H1 (cell line): ENCODE measurements at regions not wholly inside any gene's neighbourhood (a gene's known extent, or its start where the extent isn't known, plus 50 kb on each side); places are given as distances from the start of the nearest gene placed in this dataset.

Source experiments
- CTCF ChIA-PET: fragments of 300-600 bp; sonication (Branson Sonifier 250); formaldehyde crosslinking; loops from one replicate; lab custom pipeline; 2021; ENCODE audit not compliant: partially characterized antibody; lab: Charles Lee
- POLR2A ChIA-PET: fragments of 300-600 bp; sonication (Branson Sonifier 250); formaldehyde crosslinking; loops from one replicate; lab custom pipeline; 2021; ENCODE audit warnings: inconsistent platforms; ENCODE audit not compliant: partially characterized antibody; lab: Charles Lee
- DNase-seq, 2 experiments: peaks; one replicate each; pipeline versions ENCODE4 v3.0.0 to v3.0.0-alpha.2; 2010 to 2022; ENCODE audit warnings: low spot score in 2 of 2, low read depth in 1 of 2, mixed read lengths in 1 of 2
- FAIRE-seq: peaks from 2 replicates; lab custom pipeline; 2011; peaks lifted over from hg19 to GRCh38; lab: Jason Lieb, UNC
- H2AFZ ChIP-seq: 2 replicates; pipeline ENCODE4 v1.8.1; 2012; ENCODE audit warnings: low read length, inconsistent platforms
- H2AK5ac ChIP-seq: 2 replicates; pipeline ENCODE4 v1.6.1; 2013; ENCODE audit warnings: low read depth, low read length
- H2BK120ac ChIP-seq: replicated peaks from 2 replicates; pipeline ENCODE3; 2013; ENCODE audit warnings: low read depth, low read length, inconsistent platforms
- H2BK12ac ChIP-seq: 2 replicates; pipeline ENCODE4 v1.6.1; 2013; ENCODE audit warnings: low read depth, low read length
- H2BK15ac ChIP-seq: 2 replicates; pipeline ENCODE4 v1.6.1; 2013; ENCODE audit warnings: low read length
- H2BK20ac ChIP-seq: 2 replicates; pipeline ENCODE4 v1.6.1; 2013; ENCODE audit warnings: low read length
- H2BK5ac ChIP-seq: 2 replicates; pipeline ENCODE4 v1.6.1; 2013; ENCODE audit warnings: low read depth, low read length
- H3K14ac ChIP-seq: 2 replicates; pipeline ENCODE4 v1.6.1; 2013; ENCODE audit warnings: inconsistent platforms; ENCODE audit not compliant: insufficient read length
- H3K18ac ChIP-seq: 2 replicates; pipeline ENCODE4 v1.6.1; 2013; ENCODE audit warnings: low read length; ENCODE audit errors: extremely low read depth
- H3K23ac ChIP-seq: 2 replicates; pipeline ENCODE4 v1.6.1; 2013; ENCODE audit warnings: inconsistent platforms; ENCODE audit not compliant: insufficient read length
- H3K23me2 ChIP-seq: 2 replicates; pipeline ENCODE4 v1.6.1; 2013; ENCODE audit warnings: low read depth, low read length
- H3K27ac ChIP-seq: 2 replicates; pipeline ENCODE4 v1.6.1; 2011; ENCODE audit warnings: low read depth, low read length, inconsistent platforms
- H3K27me3 ChIP-seq, 4 experiments: replicated peaks in 1 of 4; 1 replicate in 1 of 4; 2 replicates in 3 of 4; pipeline versions ENCODE4 v1.6.1 to v1.8.1; 2011 to 2013; ENCODE audit warnings: low read length in 3 of 4, mild to moderate bottlenecking in 3 of 4, inconsistent platforms in 2 of 4, mixed read lengths in 2 of 4, moderate library complexity in 1 of 4; ENCODE audit not compliant: control insufficient read depth in 3 of 4, insufficient read depth in 3 of 4; ENCODE audit errors: extremely low read depth in 1 of 4
- H3K36me3 ChIP-seq, 4 experiments: 2 replicates each; pipeline versions ENCODE4 v1.6.1 to v1.8.1; 2011 to 2013; ENCODE audit warnings: mild to moderate bottlenecking in 4 of 4, low read length in 3 of 4, moderate library complexity in 2 of 4, control low read depth in 1 of 4, inconsistent platforms in 1 of 4; ENCODE audit not compliant: insufficient read depth in 4 of 4, control insufficient read depth in 2 of 4
- H3K4ac ChIP-seq: replicated peaks from 2 replicates; pipeline ENCODE3; 2013; ENCODE audit warnings: low read length, low read depth, mixed read lengths, inconsistent platforms; ENCODE audit not compliant: insufficient read length
- H3K4me1 ChIP-seq, 4 experiments: replicated peaks in 1 of 4; 1 replicate in 1 of 4; 2 replicates in 3 of 4; pipeline versions ENCODE4 v1.6.1 to v1.8.1; 2011 to 2013; ENCODE audit warnings: low read length in 3 of 4, inconsistent platforms in 2 of 4, mixed read lengths in 1 of 4; ENCODE audit not compliant: insufficient read depth in 4 of 4, control insufficient read depth in 3 of 4
- H3K4me2 ChIP-seq, 2 experiments: 2 replicates each; pipeline versions ENCODE4 v1.6.1 to v1.8.1; 2011 to 2013; ENCODE audit warnings: low read depth in 2 of 2, low read length in 2 of 2, control low read depth in 1 of 2, inconsistent platforms in 1 of 2, mild to moderate bottlenecking in 1 of 2; ENCODE audit not compliant: insufficient read depth in 1 of 2
- H3K4me3 ChIP-seq, 4 experiments: fragments of 200-600, 300-600 bp in 1 of 4; sonication (generic), shearing (Covaris generic), sonication (Bioruptor Twin) in 1 of 4; 2 replicates each; pipeline versions ENCODE4 v1.5.1 to v1.8.1; 2011 to 2016; ENCODE audit warnings: low read length in 4 of 4, low read depth in 3 of 4, control low read depth in 2 of 4, inconsistent platforms in 2 of 4, mild to moderate bottlenecking in 2 of 4, mixed read lengths in 1 of 4, moderate library complexity in 1 of 4; ENCODE audit not compliant: insufficient read depth in 2 of 4; ENCODE audit errors: extremely low read depth in 1 of 4
- H3K56ac ChIP-seq: replicated peaks from 2 replicates; pipeline ENCODE3; 2013; ENCODE audit warnings: low read depth, mild to moderate bottlenecking, mixed read lengths, low read length, inconsistent platforms; ENCODE audit not compliant: insufficient read length
- H3K79me1 ChIP-seq: 2 replicates; pipeline ENCODE4 v1.6.1; 2013; ENCODE audit warnings: low read depth, low read length, control low read depth
- H3K79me2 ChIP-seq, 2 experiments: 2 replicates each; pipeline versions ENCODE4 v1.6.1 to v1.8.1; 2012 to 2013; ENCODE audit warnings: low read length in 2 of 2, mild to moderate bottlenecking in 2 of 2, inconsistent platforms in 1 of 2; ENCODE audit not compliant: insufficient read depth in 2 of 2, control insufficient read depth in 1 of 2
- H3K9ac ChIP-seq, 4 experiments: replicated peaks in 1 of 4; 1 replicate in 1 of 4; 2 replicates in 3 of 4; pipeline versions ENCODE4 v1.6.1 to v1.8.1; 2011 to 2013; ENCODE audit warnings: low read depth in 3 of 4, low read length in 3 of 4, control low read depth in 2 of 4, mild to moderate bottlenecking in 2 of 4, moderate library complexity in 2 of 4, inconsistent platforms in 1 of 4; ENCODE audit errors: extremely low read depth in 1 of 4
- H3K9me3 ChIP-seq, 2 experiments: 2 replicates each; pipeline versions ENCODE4 v1.6.1 to v1.8.1; 2012 to 2013; ENCODE audit warnings: mild to moderate bottlenecking in 2 of 2, moderate library complexity in 2 of 2, control low read depth in 1 of 2, inconsistent platforms in 1 of 2, low read depth in 1 of 2, low read length in 1 of 2, mixed read lengths in 1 of 2; ENCODE audit not compliant: insufficient read depth in 2 of 2
- H4K20me1 ChIP-seq, 2 experiments: replicated peaks in 1 of 2; 2 replicates each; pipeline versions ENCODE3 to v1.8.1; 2011 to 2013; ENCODE audit warnings: inconsistent platforms in 2 of 2, low read length in 2 of 2, mild to moderate bottlenecking in 1 of 2; ENCODE audit not compliant: insufficient read depth in 2 of 2, control insufficient read depth in 1 of 2
- H4K5ac ChIP-seq: 2 replicates; pipeline ENCODE4 v1.6.1; 2013; ENCODE audit warnings: low read length, low read depth, mixed read lengths, inconsistent platforms; ENCODE audit not compliant: insufficient read length
- H4K8ac ChIP-seq: 2 replicates; pipeline ENCODE4 v1.8.0; 2013; ENCODE audit warnings: mild to moderate bottlenecking, moderate library complexity, low read length, inconsistent platforms; ENCODE audit not compliant: insufficient read depth; ENCODE audit errors: extremely low read depth
- H4K91ac ChIP-seq: replicated peaks from 2 replicates; pipeline ENCODE3; 2013; ENCODE audit warnings: low read length, mixed read lengths, inconsistent platforms; ENCODE audit not compliant: insufficient read length
- WGBS, 2 experiments: shearing (Covaris generic) in 1 of 2; methylation state at CpG; one replicate each; pipeline versions ENCODE4 v1.1.6 to v1.1.7; 2013 to 2015; ENCODE audit warnings: low lambda C conversion rate in 2 of 2, mixed read lengths in 2 of 2, inconsistent platforms in 1 of 2, low coverage in 1 of 2, missing lambda C conversion rate in 1 of 2; ENCODE audit not compliant: insufficient replicate concordance in 2 of 2, insufficient coverage in 1 of 2, insufficient read length in 1 of 2; ENCODE audit errors: extremely low coverage in 1 of 2, missing lambda C conversion rate in 1 of 2; 5-methylcytosine and 5-hydroxymethylcytosine counted together
- TF ChIP-seq, protein P1 (sequence below): fragments of 300-600 bp; sonication (generic); IDR thresholded peaks from 2 replicates; pipeline ENCODE4 v1.7.1; 2012; ENCODE audit warnings: low read length, moderate library complexity, mild to moderate bottlenecking, inconsistent platforms; ENCODE audit not compliant: insufficient replicate concordance

DNA sequence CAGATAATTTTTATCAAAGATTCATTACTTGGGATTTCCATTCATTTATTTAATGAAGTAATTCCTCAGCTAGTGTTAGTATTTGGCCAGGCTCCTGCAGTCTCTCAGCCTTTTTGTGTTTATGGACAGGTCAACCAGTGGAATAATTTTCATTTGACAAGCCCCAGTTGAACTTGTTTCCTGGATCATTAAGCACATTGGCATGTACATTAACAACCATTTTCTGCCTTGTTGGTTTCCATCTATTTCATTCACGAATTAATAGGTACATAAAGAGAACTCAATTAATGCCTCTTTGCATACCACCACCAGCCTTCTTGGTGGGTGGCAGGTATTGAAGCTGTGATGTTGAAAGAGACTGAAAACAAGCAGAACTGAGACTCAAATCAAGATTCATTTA is 745.2 kb downstream of the KCNA4 start:
- Histone ChIP-seq H4K91ac (no peak overlapping the region), H3K23me2 (no peaks in the 10 kb centered on the region), H3K23ac (no peak overlapping the region), H3K4me1 (no peaks in the 10 kb centered on the region), H3K27ac (no peak overlapping the region), H3K18ac (no peak overlapping the region), H2AK5ac (no peak overlapping the region), H4K20me1 (no peaks in the 10 kb centered on the region), H3K4ac (no peak overlapping the region), H3K36me3 (no peaks in the 10 kb centered on the region), H3K14ac (no peak overlapping the region), H3K9me3 (no peaks in the 10 kb centered on the region), H3K9ac (no peak overlapping the region), H2BK12ac (no peak overlapping the region), H3K4me2 (no peak overlapping the region), H2AFZ (no peak overlapping the region), H2BK120ac (no peak overlapping the region), H2BK5ac (no peak overlapping the region), H4K8ac (no peak overlapping the region), H3K79me1 (no peaks in the 10 kb centered on the region), H3K27me3 (no peaks in the 10 kb centered on the region), H4K5ac (no peak overlapping the region), H2BK20ac (no peak overlapping the region), H3K4me3 (no peak overlapping the region), H2BK15ac (no peak overlapping the region), H3K56ac (no peak overlapping the region), H3K79me2 (no peaks in the 10 kb centered on the region)
- no peak for FAIRE-seq
- 21% methylated on average over 1 of the region's 1 CpG; no CpG with 5 or more reads in 1 of the 2 experiments for WGBS, 2 experiments
- CTCF ChIA-PET = interaction anchor here (0.6 to 2.4 kb wide), 5 partner anchors 9 to 63 kb away, joined by 3 to 12 read pairs (median 3); no protein-coding TSS in a partner anchor
- POLR2A ChIA-PET = no interaction called here
- DNase-seq = no peak
- TF ChIP-seq, protein P1, sequence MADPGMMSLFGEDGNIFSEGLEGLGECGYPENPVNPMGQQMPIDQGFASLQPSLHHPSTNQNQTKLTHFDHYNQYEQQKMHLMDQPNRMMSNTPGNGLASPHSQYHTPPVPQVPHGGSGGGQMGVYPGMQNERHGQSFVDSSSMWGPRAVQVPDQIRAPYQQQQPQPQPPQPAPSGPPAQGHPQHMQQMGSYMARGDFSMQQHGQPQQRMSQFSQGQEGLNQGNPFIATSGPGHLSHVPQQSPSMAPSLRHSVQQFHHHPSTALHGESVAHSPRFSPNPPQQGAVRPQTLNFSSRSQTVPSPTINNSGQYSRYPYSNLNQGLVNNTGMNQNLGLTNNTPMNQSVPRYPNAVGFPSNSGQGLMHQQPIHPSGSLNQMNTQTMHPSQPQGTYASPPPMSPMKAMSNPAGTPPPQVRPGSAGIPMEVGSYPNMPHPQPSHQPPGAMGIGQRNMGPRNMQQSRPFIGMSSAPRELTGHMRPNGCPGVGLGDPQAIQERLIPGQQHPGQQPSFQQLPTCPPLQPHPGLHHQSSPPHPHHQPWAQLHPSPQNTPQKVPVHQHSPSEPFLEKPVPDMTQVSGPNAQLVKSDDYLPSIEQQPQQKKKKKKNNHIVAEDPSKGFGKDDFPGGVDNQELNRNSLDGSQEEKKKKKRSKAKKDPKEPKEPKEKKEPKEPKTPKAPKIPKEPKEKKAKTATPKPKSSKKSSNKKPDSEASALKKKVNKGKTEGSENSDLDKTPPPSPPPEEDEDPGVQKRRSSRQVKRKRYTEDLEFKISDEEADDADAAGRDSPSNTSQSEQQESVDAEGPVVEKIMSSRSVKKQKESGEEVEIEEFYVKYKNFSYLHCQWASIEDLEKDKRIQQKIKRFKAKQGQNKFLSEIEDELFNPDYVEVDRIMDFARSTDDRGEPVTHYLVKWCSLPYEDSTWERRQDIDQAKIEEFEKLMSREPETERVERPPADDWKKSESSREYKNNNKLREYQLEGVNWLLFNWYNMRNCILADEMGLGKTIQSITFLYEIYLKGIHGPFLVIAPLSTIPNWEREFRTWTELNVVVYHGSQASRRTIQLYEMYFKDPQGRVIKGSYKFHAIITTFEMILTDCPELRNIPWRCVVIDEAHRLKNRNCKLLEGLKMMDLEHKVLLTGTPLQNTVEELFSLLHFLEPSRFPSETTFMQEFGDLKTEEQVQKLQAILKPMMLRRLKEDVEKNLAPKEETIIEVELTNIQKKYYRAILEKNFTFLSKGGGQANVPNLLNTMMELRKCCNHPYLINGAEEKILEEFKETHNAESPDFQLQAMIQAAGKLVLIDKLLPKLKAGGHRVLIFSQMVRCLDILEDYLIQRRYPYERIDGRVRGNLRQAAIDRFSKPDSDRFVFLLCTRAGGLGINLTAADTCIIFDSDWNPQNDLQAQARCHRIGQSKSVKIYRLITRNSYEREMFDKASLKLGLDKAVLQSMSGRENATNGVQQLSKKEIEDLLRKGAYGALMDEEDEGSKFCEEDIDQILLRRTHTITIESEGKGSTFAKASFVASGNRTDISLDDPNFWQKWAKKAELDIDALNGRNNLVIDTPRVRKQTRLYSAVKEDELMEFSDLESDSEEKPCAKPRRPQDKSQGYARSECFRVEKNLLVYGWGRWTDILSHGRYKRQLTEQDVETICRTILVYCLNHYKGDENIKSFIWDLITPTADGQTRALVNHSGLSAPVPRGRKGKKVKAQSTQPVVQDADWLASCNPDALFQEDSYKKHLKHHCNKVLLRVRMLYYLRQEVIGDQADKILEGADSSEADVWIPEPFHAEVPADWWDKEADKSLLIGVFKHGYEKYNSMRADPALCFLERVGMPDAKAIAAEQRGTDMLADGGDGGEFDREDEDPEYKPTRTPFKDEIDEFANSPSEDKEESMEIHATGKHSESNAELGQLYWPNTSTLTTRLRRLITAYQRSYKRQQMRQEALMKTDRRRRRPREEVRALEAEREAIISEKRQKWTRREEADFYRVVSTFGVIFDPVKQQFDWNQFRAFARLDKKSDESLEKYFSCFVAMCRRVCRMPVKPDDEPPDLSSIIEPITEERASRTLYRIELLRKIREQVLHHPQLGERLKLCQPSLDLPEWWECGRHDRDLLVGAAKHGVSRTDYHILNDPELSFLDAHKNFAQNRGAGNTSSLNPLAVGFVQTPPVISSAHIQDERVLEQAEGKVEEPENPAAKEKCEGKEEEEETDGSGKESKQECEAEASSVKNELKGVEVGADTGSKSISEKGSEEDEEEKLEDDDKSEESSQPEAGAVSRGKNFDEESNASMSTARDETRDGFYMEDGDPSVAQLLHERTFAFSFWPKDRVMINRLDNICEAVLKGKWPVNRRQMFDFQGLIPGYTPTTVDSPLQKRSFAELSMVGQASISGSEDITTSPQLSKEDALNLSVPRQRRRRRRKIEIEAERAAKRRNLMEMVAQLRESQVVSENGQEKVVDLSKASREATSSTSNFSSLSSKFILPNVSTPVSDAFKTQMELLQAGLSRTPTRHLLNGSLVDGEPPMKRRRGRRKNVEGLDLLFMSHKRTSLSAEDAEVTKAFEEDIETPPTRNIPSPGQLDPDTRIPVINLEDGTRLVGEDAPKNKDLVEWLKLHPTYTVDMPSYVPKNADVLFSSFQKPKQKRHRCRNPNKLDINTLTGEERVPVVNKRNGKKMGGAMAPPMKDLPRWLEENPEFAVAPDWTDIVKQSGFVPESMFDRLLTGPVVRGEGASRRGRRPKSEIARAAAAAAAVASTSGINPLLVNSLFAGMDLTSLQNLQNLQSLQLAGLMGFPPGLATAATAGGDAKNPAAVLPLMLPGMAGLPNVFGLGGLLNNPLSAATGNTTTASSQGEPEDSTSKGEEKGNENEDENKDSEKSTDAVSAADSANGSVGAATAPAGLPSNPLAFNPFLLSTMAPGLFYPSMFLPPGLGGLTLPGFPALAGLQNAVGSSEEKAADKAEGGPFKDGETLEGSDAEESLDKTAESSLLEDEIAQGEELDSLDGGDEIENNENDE = no peak
